GM12891 (cell line): ENCODE measurements at regions not wholly inside any gene's neighbourhood (a gene's known extent, or its start where the extent isn't known, plus 50 kb on each side); places are given as distances from the start of the nearest gene placed in this dataset.

Experiments used
- PAX5 ChIP-seq: IDR thresholded peaks from 2 replicates; pipeline ENCODE4 v1.6.1; 2011; ENCODE audit warnings: low read length, moderate library complexity, mild to moderate bottlenecking; ENCODE audit not compliant: insufficient read depth, severe bottlenecking
- POLR2A ChIP-seq: IDR thresholded peaks from 2 replicates; pipeline ENCODE4 v1.6.1; 2011; ENCODE audit warnings: low read depth, low read length, control low read depth
- POLR2AphosphoS5 ChIP-seq: IDR thresholded peaks from 2 replicates; pipeline ENCODE4 v1.6.1; 2011; ENCODE audit warnings: low read depth, low read length, control low read depth
- POU2F2 ChIP-seq: IDR thresholded peaks from 2 replicates; pipeline ENCODE4 v1.6.1; 2011; ENCODE audit warnings: low read depth, mild to moderate bottlenecking, control low read depth, low read length, moderate library complexity
- SPI1 ChIP-seq: IDR thresholded peaks from 2 replicates; pipeline ENCODE4 v1.6.1; 2011; ENCODE audit warnings: low read depth, low read length, control low read depth
- TAF1 ChIP-seq: IDR thresholded peaks from 2 replicates; pipeline ENCODE4 v1.6.1; 2011; ENCODE audit warnings: low read depth, low read length, control low read depth

DNA sequence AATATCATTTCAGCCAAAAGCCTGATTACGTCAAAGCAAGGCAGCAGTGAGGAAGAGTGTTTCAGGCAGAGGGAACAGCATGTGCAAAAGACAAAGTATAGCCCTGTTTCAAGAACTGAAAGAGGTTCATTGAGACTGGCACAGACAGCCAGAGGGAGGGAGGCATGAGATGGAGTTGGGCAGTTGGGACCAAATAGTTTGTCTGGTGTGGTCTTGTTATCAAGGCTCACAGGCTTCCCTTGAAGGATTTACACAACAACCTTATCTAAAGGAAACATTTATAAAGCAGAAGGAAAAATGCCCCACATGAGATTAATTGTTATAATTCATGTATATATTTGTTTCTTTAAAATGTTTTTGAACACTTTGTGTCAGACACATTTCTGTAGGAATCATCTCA is 253.3 kb downstream of the DMAC1 start:
- TF ChIP-seq POLR2A (no peak), POLR2AphosphoS5 (no peak), TAF1 (no peak), PAX5 (no peak), POU2F2 (no peak), SPI1 (no peak)
